GM12878 (cell line): ENCODE measurements at regions not wholly inside any gene's neighbourhood (a gene's known extent, or its start where the extent isn't known, plus 50 kb on each side); places are given as distances from the start of the nearest gene placed in this dataset.
"Not testable (repeated sequence)": the region's sequence is repeated elsewhere in the genome, so short reads cannot be mapped to it uniquely, and the experiment has no call there.

ENCODE experiments used
- ATAC-seq: fragments of 200-7000 bp; cut with Tn5 transposase; 3 replicates; pipeline ENCODE4 v1.9.1; 2020; ENCODE audit warnings: mild to moderate bottlenecking, moderate library complexity
- BruUV-seq: library from RNA; stranded (reverse); fragments of 400-500 nt; replicated peaks from 2 replicates; lab custom pipeline; 2021; lab: Mats Ljungman, UMichigan
- CTCF ChIA-PET: fragments of 300-600 bp; sonication (Branson Sonifier 250); formaldehyde crosslinking; extraction: SDS; loops from one replicate; lab custom pipeline; 2021; ENCODE audit warnings: inconsistent platforms; lab: Yijun Ruan, JAX
- POLR2A ChIA-PET: fragments of 350-600 bp; formaldehyde crosslinking; extraction: SDS; loops from one replicate; lab custom pipeline; 2021; ENCODE audit warnings: inconsistent platforms; lab: Charles Lee
- RAD21 ChIA-PET: fragments of 300-600 bp; sonication (Branson Sonifier 250); formaldehyde crosslinking; loops from one replicate; lab custom pipeline; 2023; ENCODE audit warnings: antibody characterized with exemption; ENCODE audit not compliant: unreplicated experiment; lab: Charles Lee
- SMC1A ChIA-PET: fragments of 300-600 bp; sonication (Branson Sonifier 250); formaldehyde crosslinking; loops from one replicate; lab custom pipeline; 2023; ENCODE audit not compliant: unreplicated experiment, uncharacterized antibody; lab: Charles Lee
- DNase-seq: peaks from one replicate; pipeline ENCODE4 v3.0.0-alpha.2; 2011; ENCODE audit warnings: low read depth, low spot score
- FAIRE-seq: peaks from 3 replicates; lab custom pipeline; 2011; peaks lifted over from hg19 to GRCh38; lab: Jason Lieb, UNC
- H2AFZ ChIP-seq: 2 replicates; pipeline ENCODE4 v1.6.0; 2011; ENCODE audit warnings: low read depth, low read length, control low read depth; ENCODE audit not compliant: control insufficient read depth
- H3K27ac ChIP-seq: 2 replicates; pipeline ENCODE4 v1.5.1; 2011; ENCODE audit warnings: control low read depth; ENCODE audit not compliant: control insufficient read depth, insufficient read depth
- H3K27me3 ChIP-seq, 2 experiments: replicated peaks in 1 of 2; 2 replicates each; pipeline versions ENCODE4 v1.6.0 to v1.6.1; 2011; ENCODE audit warnings: low read length in 1 of 2; ENCODE audit not compliant: control insufficient read depth in 2 of 2, insufficient read depth in 2 of 2
- H3K36me3 ChIP-seq, 2 experiments: 2 replicates each; pipeline ENCODE4 v1.5.1; 2011; ENCODE audit warnings: low read length in 1 of 2; ENCODE audit not compliant: control insufficient read depth in 2 of 2, insufficient read depth in 2 of 2
- H3K4me1 ChIP-seq: 2 replicates; pipeline ENCODE4 v1.6.1; 2011; ENCODE audit warnings: mild to moderate bottlenecking, low read length, moderate library complexity, mixed read lengths; ENCODE audit not compliant: control insufficient read depth, insufficient read depth
- H3K4me2 ChIP-seq: 2 replicates; pipeline ENCODE4 v1.6.0; 2011; ENCODE audit warnings: control low read depth; ENCODE audit not compliant: control insufficient read depth, insufficient read depth
- H3K4me3 ChIP-seq: fragments of 200-600 bp; sonication (generic); 2 replicates; pipeline ENCODE4 v1.5.1; 2016
- H3K79me2 ChIP-seq: 2 replicates; pipeline ENCODE4 v1.6.0; 2011; ENCODE audit warnings: low read length; ENCODE audit not compliant: control insufficient read depth, insufficient read depth
- H3K9ac ChIP-seq: 2 replicates; pipeline ENCODE4 v1.8.0; 2011; ENCODE audit warnings: low read length, control low read depth, mixed read lengths; ENCODE audit not compliant: control insufficient read depth, insufficient read depth
- H3K9me3 ChIP-seq: replicated peaks from 3 replicates; pipeline ENCODE4 v1.5.1; 2011; ENCODE audit warnings: mild to moderate bottlenecking, low read length; ENCODE audit not compliant: control insufficient read depth, insufficient read depth
- H4K20me1 ChIP-seq: 2 replicates; pipeline ENCODE4 v1.6.0; 2011; ENCODE audit not compliant: control insufficient read depth, insufficient read depth
- EZH2 ChIP-seq: IDR thresholded peaks from 2 replicates; pipeline ENCODE4 v1.6.1; 2012; ENCODE audit warnings: low read depth, mild to moderate bottlenecking, control low read depth, inconsistent platforms, low read length, borderline replicate concordance; ENCODE audit not compliant: control insufficient read depth
- SMAD1 ChIP-seq: fragments of 450-650 bp; IDR thresholded peaks from 2 replicates; pipeline ENCODE4 v1.6.1; 2018; ENCODE audit warnings: mild to moderate bottlenecking, low read depth; ENCODE audit not compliant: partially characterized antibody
- TCF12 ChIP-seq: IDR thresholded peaks from 2 replicates; pipeline ENCODE4 v1.6.1; 2011; ENCODE audit warnings: low read depth, mild to moderate bottlenecking, low read length
- TCF3 ChIP-seq: IDR thresholded peaks from 2 replicates; pipeline ENCODE4 v1.6.1; 2012; ENCODE audit warnings: low read depth, mild to moderate bottlenecking, low read length, borderline replicate concordance; ENCODE audit not compliant: insufficient read depth
- ZBTB33 ChIP-seq: fragments of 450-650 bp; IDR thresholded peaks from 2 replicates; pipeline ENCODE4 v1.6.1; 2017; ENCODE audit warnings: mild to moderate bottlenecking
- WGBS: methylation state at CpG from one replicate; pipeline ENCODE4 v1.1.6; 2016; ENCODE audit warnings: low lambda C conversion rate; ENCODE audit not compliant: insufficient replicate concordance, insufficient coverage; ENCODE audit errors: missing lambda C conversion rate; 5-methylcytosine and 5-hydroxymethylcytosine counted together
- in situ Hi-C: fragments of 300-500 bp; cut with MboI; formaldehyde crosslinking; loops from 9 replicates; pipeline ENCODE4 v1.14.3; 2018; ENCODE audit warnings: mixed read lengths
- intact Hi-C: fragments of 100-400 bp; cut with micrococcal nuclease; formaldehyde crosslinking; loops from one replicate; pipeline ENCODE4 v1.14.2; 2022; ENCODE audit not compliant: unreplicated experiment

- TF ChIP-seq EZH2 (no peak), ZBTB33 (no peak), SMAD1 (no peak), TCF3 (0 out of 2 replicates have a peak, but pooled peaks have one; percentile 45), TCF12 (peak; percentile 59; the same call in 1 of the 2 replicates)
Measured at GRCh38 chr14:70254476-70254961, 65.8 kb upstream of the SLC8A3 start (continued).

GRCh38 chr14:70253547-70253946, 64.8 kb upstream of the SLC8A3 start:
- H3K27ac ChIP-seq, H2AFZ ChIP-seq, SMC1A ChIA-PET, H4K20me1 ChIP-seq, ATAC-seq, DNase-seq, FAIRE-seq, RAD21 ChIA-PET, H3K4me2 ChIP-seq, H3K9me3 ChIP-seq, H3K79me2 ChIP-seq, CTCF ChIA-PET, H3K4me3 ChIP-seq, H3K4me1 ChIP-seq, H3K9ac ChIP-seq, in situ Hi-C loops, BruUV-seq, H3K36me3 ChIP-seq, intact Hi-C loops, POLR2A ChIA-PET, H3K27me3 ChIP-seq: not testable (repeated sequence)
- 84% methylated on average over 4 of the region's 4 CpGs for WGBS
